HFFc6 (cell line): ENCODE measurements at regions not wholly inside any gene's neighbourhood (a gene's known extent, or its start where the extent isn't known, plus 50 kb on each side); places are given as distances from the start of the nearest gene placed in this dataset.

Experiments used
- DNase-seq: peaks from one replicate; pipeline ENCODE4 v3.0.0-alpha.2; 2018
- H3K27ac Mint-ChIP-seq: 2 replicates; pipeline ENCODE4 v1.8.0; 2020; ENCODE audit warnings: mild to moderate bottlenecking, mixed read lengths
- H3K27me3 Mint-ChIP-seq: 2 replicates; pipeline ENCODE4 v1.8.0; 2021; ENCODE audit warnings: mild to moderate bottlenecking, moderate library complexity, mixed read lengths; ENCODE audit not compliant: insufficient read depth
- H3K36me3 Mint-ChIP-seq: 2 replicates; pipeline ENCODE4 v1.8.0; 2021; ENCODE audit warnings: low read depth, mixed read lengths
- H3K4me1 Mint-ChIP-seq: 2 replicates; pipeline ENCODE4 v1.8.0; 2020; ENCODE audit warnings: low read depth, mixed read lengths
- H3K4me3 Mint-ChIP-seq: 2 replicates; pipeline ENCODE4 v1.8.0; 2020; ENCODE audit warnings: mild to moderate bottlenecking, moderate library complexity, mixed read lengths
- H3K9me3 Mint-ChIP-seq: 2 replicates; pipeline ENCODE4 v1.8.0; 2020; ENCODE audit warnings: mild to moderate bottlenecking, mixed read lengths
- CTCF ChIP-seq: fragments of 200-600 bp; sonication (generic); IDR thresholded peaks from 2 replicates; pipeline ENCODE4 v1.5.0; 2021; ENCODE audit warnings: antibody characterized with exemption, mild to moderate bottlenecking

- TF ChIP-seq CTCF: no peak
- Mint-ChIP-seq H3K4me3 (no peak overlapping the region), H3K36me3 (peaks cover 14% of the 10 kb centered on the region), H3K4me1 (peaks cover 23% of the 10 kb centered on the region), H3K27ac (no peak overlapping the region), H3K27me3 (peaks cover under 1% of the 10 kb centered on the region), H3K9me3 (peaks cover 27% of the 10 kb centered on the region)
- no peak for DNase-seq
Observed at GRCh38 chr11:109192864-109193263, 229.1 kb upstream of the C11orf87 start.

DNA sequence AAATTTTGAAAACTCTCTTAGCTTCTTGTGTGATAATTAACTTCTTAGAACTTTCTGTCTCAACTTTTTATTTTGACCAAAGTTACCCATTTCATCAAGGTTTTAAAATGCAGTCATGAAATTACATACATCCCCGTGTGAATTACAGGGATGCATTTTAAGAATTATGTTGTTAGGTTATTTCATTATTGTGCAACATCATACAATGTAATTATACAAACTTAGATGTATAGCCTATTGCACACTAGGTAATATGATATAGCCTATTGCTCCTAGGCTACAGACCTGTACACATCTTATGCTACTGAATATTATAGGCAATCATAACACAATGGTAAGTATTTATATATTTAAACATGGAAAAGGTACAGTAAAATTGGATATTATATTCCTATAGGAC, 228.1 kb upstream of the C11orf87 start:
- Mint-ChIP-seq H3K27ac (no peak overlapping the region), H3K4me1 (peaks cover 33% of the 10 kb centered on the region)
- TF ChIP-seq CTCF: no peak

DNA sequence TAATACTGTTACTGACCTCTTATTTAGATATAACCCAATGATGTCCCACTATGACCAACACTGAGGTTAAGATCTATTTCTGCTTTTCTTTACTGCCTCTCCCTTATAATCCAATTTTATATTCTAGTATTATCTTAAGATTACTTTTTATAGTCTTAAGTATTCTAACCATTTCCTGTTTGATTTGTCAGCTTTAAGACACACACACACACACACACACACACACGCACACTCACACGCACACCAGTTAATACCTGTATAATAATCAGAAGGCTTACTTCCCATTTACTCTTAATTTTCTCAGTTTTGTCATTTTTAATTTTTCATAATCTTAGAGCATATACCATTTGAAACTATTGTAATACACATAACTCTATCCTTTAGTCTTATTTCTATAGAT, 226.0 kb upstream of the C11orf87 start:
- Mint-ChIP-seq H3K4me1 (peaks cover 38% of the 10 kb centered on the region), H3K27me3 (no peaks in the 10 kb centered on the region; the same call in 1 of the 2 replicates), H3K9me3 (peaks cover 16% of the 10 kb centered on the region), H3K36me3 (peaks cover 13% of the 10 kb centered on the region), H3K27ac (no peak overlapping the region; the same call in 1 of the 2 replicates), H3K4me3 (no peak overlapping the region)
- no peak for TF ChIP-seq CTCF
- DNase-seq: no peak

More for the DNA sequence above, 228.1 kb upstream of the C11orf87 start:
- peaks cover 14% of the 10 kb centered on the region for H3K36me3 Mint-ChIP-seq
- DNase-seq: no peak
- no peaks in the 10 kb centered on the region; the same call in 1 of the 2 replicates for H3K27me3 Mint-ChIP-seq
- peaks cover 27% of the 10 kb centered on the region for H3K9me3 Mint-ChIP-seq
- H3K4me3 Mint-ChIP-seq: no peak overlapping the region

DNA sequence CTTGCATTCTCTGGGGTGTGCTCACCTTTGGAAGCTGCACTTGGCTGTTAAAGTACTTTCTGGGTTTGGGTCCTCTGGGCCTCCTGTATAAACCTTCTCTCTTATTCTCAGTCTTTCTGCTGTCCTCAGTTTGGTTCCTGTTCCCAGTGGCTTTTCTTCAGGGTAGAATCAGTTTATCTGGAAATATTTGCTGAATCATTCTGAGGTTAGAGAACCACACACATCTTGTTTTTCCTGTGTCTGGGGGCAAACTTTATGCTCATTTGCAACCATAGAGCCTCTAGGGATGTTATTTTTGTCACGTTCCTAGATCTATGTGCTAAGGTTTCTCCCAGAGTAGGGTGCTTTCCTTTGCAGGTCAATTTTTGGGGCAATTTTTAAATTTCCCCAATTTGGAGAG, 224.3 kb upstream of the C11orf87 start:
- peak; percentile 25 for DNase-seq
- no peak for TF ChIP-seq CTCF
- Mint-ChIP-seq H3K27me3 (no peaks in the 10 kb centered on the region; the same call in 1 of the 2 replicates), H3K4me1 (peaks cover 38% of the 10 kb centered on the region), H3K27ac (peak overlapping the region; percentile 85), H3K9me3 (peaks cover 1% of the 10 kb centered on the region; the same call in 1 of the 2 replicates), H3K4me3 (no peak overlapping the region), H3K36me3 (no peaks in the 10 kb centered on the region)

DNA sequence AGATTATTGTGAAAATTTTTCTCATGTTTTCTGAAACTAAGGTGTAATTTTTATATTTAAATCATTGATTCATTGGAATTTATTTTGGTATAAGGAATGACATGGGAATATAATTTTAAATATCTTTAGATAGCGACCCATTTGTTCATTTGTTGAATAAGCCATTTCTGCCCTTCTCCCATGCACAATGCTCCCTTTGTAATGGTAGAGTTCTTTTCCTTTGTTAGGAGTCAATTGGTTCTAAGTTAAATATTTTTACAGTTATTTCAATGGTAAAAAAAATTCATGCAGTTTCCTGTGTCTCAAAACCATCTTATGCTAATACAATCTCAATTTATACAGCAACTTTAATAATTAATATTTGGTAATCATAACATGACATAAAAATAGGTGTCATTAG, 218.8 kb upstream of the C11orf87 start:
- H3K27ac Mint-ChIP-seq: no peak overlapping the region
- H3K9me3 Mint-ChIP-seq: no peaks in the 10 kb centered on the region
- H3K36me3 Mint-ChIP-seq: no peaks in the 10 kb centered on the region
- peaks cover 12% of the 10 kb centered on the region for H3K4me1 Mint-ChIP-seq
- no peak for TF ChIP-seq CTCF
- no peak for DNase-seq
- no peaks in the 10 kb centered on the region; the same call in 1 of the 2 replicates for H3K27me3 Mint-ChIP-seq
- H3K4me3 Mint-ChIP-seq: no peak overlapping the region

- Mint-ChIP-seq H3K36me3 (no peaks in the 10 kb centered on the region), H3K27ac (no peak overlapping the region), H3K4me1 (no peaks in the 10 kb centered on the region), H3K27me3 (no peaks in the 10 kb centered on the region; the same call in 1 of the 2 replicates), H3K4me3 (no peak overlapping the region), H3K9me3 (no peaks in the 10 kb centered on the region)
- no peak for TF ChIP-seq CTCF
- DNase-seq: no peak
Observed at GRCh38 chr11:109205312-109205711, 216.7 kb upstream of the C11orf87 start.
